ENCODE measurements at regions not wholly inside any gene's neighbourhood (a gene's known extent, or its start where the extent isn't known, plus 50 kb on each side); places are given as distances from the start of the nearest gene placed in this dataset.

- H2AFZ ChIP-seq (ENCODE audit: low read length): no peak overlapping the region
- TF ChIP-seq EZH2 (IDR thresholded peaks at IDR 0.05; ENCODE audit: low read length, missing control alignments) (no peak), CTCF (conservative IDR thresholded peaks at IDR 0.05 in 1 of 2, IDR thresholded peaks at IDR 0.05 in 1 of 2; ENCODE audit: low read depth in 1 of 2, low read length in 2 of 2) (no peak)
- no peak overlapping the region for H3K9ac ChIP-seq (ENCODE audit: insufficient read depth, low read length)
- H3K9me3 ChIP-seq (ENCODE audit: control insufficient read depth, insufficient read depth, low read depth, low read length): no peaks in the 10 kb centered on the region
- no peaks in the 10 kb centered on the region for H3K36me3 ChIP-seq (ENCODE audit: control insufficient read depth, insufficient read depth, low read length)
- no peak overlapping the region for H3K4me2 ChIP-seq (ENCODE audit: extremely low read depth, insufficient read depth, low read length)
- DNase-seq (ENCODE audit: low read depth in 2 of 2): no peak
- H3K4me1 ChIP-seq (ENCODE audit: control insufficient read depth, extremely low read depth, insufficient read depth, low read length): no peaks in the 10 kb centered on the region
- H3K79me2 ChIP-seq (ENCODE audit: control insufficient read depth, insufficient read depth, low read length): no peaks in the 10 kb centered on the region
- no peak overlapping the region for H3K4me3 ChIP-seq (replicated peaks in 1 of 4; ENCODE audit: control extremely low read depth in 1 of 4, insufficient read depth in 1 of 4, low read depth in 3 of 4, low read length in 4 of 4)
- H4K20me1 ChIP-seq (ENCODE audit: control insufficient read depth, extremely low read depth, insufficient read depth, low read length): no peaks in the 10 kb centered on the region
- no peak overlapping the region for H3K27ac ChIP-seq (ENCODE audit: insufficient read depth, low read length)
- H3K27me3 ChIP-seq (ENCODE audit: control insufficient read depth, insufficient read depth, low read length): no peaks in the 10 kb centered on the region
Observed at GRCh38 chr2:136243638-136244535, 125.9 kb upstream of the CXCR4 start.

GRCh38 chr2:136242687-136243277, 124.8 kb upstream of the CXCR4 start:
- no peak overlapping the region for H3K4me3 ChIP-seq (replicated peaks in 1 of 4; ENCODE audit: control extremely low read depth in 1 of 4, insufficient read depth in 1 of 4, low read depth in 3 of 4, low read length in 4 of 4)
- DNase-seq (ENCODE audit: low read depth in 2 of 2): peak in 1 of 2 donors; percentile 28
- no peaks in the 10 kb centered on the region for H3K4me1 ChIP-seq (ENCODE audit: control insufficient read depth, extremely low read depth, insufficient read depth, low read length)
- no peak overlapping the region for H3K27ac ChIP-seq (ENCODE audit: insufficient read depth, low read length)
- H3K9me3 ChIP-seq (ENCODE audit: control insufficient read depth, insufficient read depth, low read depth, low read length): no peaks in the 10 kb centered on the region
- TF ChIP-seq CTCF (conservative IDR thresholded peaks at IDR 0.05 in 1 of 2, IDR thresholded peaks at IDR 0.05 in 1 of 2; ENCODE audit: low read depth in 1 of 2, low read length in 2 of 2): no peak
- no peaks in the 10 kb centered on the region for H4K20me1 ChIP-seq (ENCODE audit: control insufficient read depth, extremely low read depth, insufficient read depth, low read length)
- H3K27me3 ChIP-seq (ENCODE audit: control insufficient read depth, insufficient read depth, low read length): no peaks in the 10 kb centered on the region
- no peaks in the 10 kb centered on the region for H3K36me3 ChIP-seq (ENCODE audit: control insufficient read depth, insufficient read depth, low read length)
- no peak overlapping the region for H3K4me2 ChIP-seq (ENCODE audit: extremely low read depth, insufficient read depth, low read length)
- no peak overlapping the region for H2AFZ ChIP-seq (ENCODE audit: low read length)
- H3K9ac ChIP-seq (ENCODE audit: insufficient read depth, low read length): no peak overlapping the region
- no peaks in the 10 kb centered on the region for H3K79me2 ChIP-seq (ENCODE audit: control insufficient read depth, insufficient read depth, low read length)

GRCh38 chr2:136242100-136242499, 124.2 kb upstream of the CXCR4 start:
- DNase-seq (ENCODE audit: low read depth in 2 of 2): no peak
- no peak for TF ChIP-seq CTCF (conservative IDR thresholded peaks at IDR 0.05 in 1 of 2, IDR thresholded peaks at IDR 0.05 in 1 of 2; ENCODE audit: low read depth in 1 of 2, low read length in 2 of 2)
- no peak for TF ChIP-seq EZH2 (IDR thresholded peaks at IDR 0.05; ENCODE audit: low read length, missing control alignments)
- Histone ChIP-seq H3K79me2 (ENCODE audit: control insufficient read depth, insufficient read depth, low read length) (no peaks in the 10 kb centered on the region), H3K36me3 (ENCODE audit: control insufficient read depth, insufficient read depth, low read length) (no peaks in the 10 kb centered on the region), H3K9me3 (ENCODE audit: control insufficient read depth, insufficient read depth, low read depth, low read length) (no peaks in the 10 kb centered on the region), H3K27me3 (ENCODE audit: control insufficient read depth, insufficient read depth, low read length) (no peaks in the 10 kb centered on the region), H3K4me1 (ENCODE audit: control insufficient read depth, extremely low read depth, insufficient read depth, low read length) (no peaks in the 10 kb centered on the region), H2AFZ (ENCODE audit: low read length) (no peak overlapping the region), H3K4me3 (replicated peaks in 1 of 4; ENCODE audit: control extremely low read depth in 1 of 4, insufficient read depth in 1 of 4, low read depth in 3 of 4, low read length in 4 of 4) (no peak overlapping the region), H3K4me2 (ENCODE audit: extremely low read depth, insufficient read depth, low read length) (no peak overlapping the region), H3K27ac (ENCODE audit: insufficient read depth, low read length) (no peak overlapping the region), H4K20me1 (ENCODE audit: control insufficient read depth, extremely low read depth, insufficient read depth, low read length) (no peaks in the 10 kb centered on the region), H3K9ac (ENCODE audit: insufficient read depth, low read length) (no peak overlapping the region)
